A549 (cell line): ENCODE measurements at regions not wholly inside any gene's neighbourhood (a gene's known extent, or its start where the extent isn't known, plus 50 kb on each side); places are given as distances from the start of the nearest gene placed in this dataset.

Source experiments
- ATAC-seq, 2 experiments: fragments of 200-7000 bp in 1 of 2; fragments of >200 bp in 1 of 2; cut with Nextera tagmentation in 1 of 2; cut with Tn5 transposase in 1 of 2; 3 replicates each; pipeline versions ENCODE4 v1.8.0 to v1.9.1; 2018 to 2020; ENCODE audit warnings: mild to moderate bottlenecking in 1 of 2, moderate library complexity in 1 of 2
- CTCF ChIA-PET: fragments of 300-600 bp; sonication (Branson Sonifier 250); formaldehyde crosslinking; extraction: SDS; loops from one replicate; lab custom pipeline; 2021; ENCODE audit warnings: antibody characterized with exemption, inconsistent platforms; lab: Yijun Ruan, JAX
- POLR2A ChIA-PET: fragments of 350-600 bp; formaldehyde crosslinking; extraction: SDS; loops from one replicate; lab custom pipeline; 2021; ENCODE audit warnings: antibody characterized with exemption, inconsistent platforms; lab: Yijun Ruan, JAX
- DNase-seq, 2 experiments: peaks; one replicate each; pipeline versions ENCODE4 v3.0.0 to v3.0.0-alpha.2; 2011 to 2016; ENCODE audit warnings: low read depth in 1 of 2, low spot score in 1 of 2
- FAIRE-seq: peaks from 2 replicates; lab custom pipeline; 2011; peaks lifted over from hg19 to GRCh38; lab: Jason Lieb, UNC
- H3K27ac ChIP-seq, 2 experiments: fragments of >200 bp; sonication (Bioruptor Twin); formaldehyde crosslinking; 3 replicates each; pipeline ENCODE4 v1.5.1; 2016 to 2017
- H3K4me1 ChIP-seq: fragments of >200 bp; sonication (Bioruptor Twin); formaldehyde crosslinking; 3 replicates; pipeline ENCODE4 v1.6.1; 2016
- H3K4me2 ChIP-seq: fragments of >200 bp; sonication (Bioruptor Twin); formaldehyde crosslinking; 3 replicates; pipeline ENCODE4 v1.6.1; 2016
- H3K4me3 ChIP-seq: fragments of >200 bp; sonication (Bioruptor Twin); formaldehyde crosslinking; 3 replicates; pipeline ENCODE4 v1.5.1; 2016
- H3K9me3 ChIP-seq: fragments of >200 bp; sonication (Bioruptor Twin); formaldehyde crosslinking; 3 replicates; pipeline ENCODE4 v1.6.1; 2016
- CBX2 ChIP-seq: fragments of 200-600 bp; sonication (generic); IDR thresholded peaks from 2 replicates; pipeline ENCODE4 v1.6.1; 2016; ENCODE audit warnings: low read depth, mild to moderate bottlenecking, borderline replicate concordance
- CHD2 ChIP-seq: fragments of 150-350 bp; IDR thresholded peaks from 2 replicates; pipeline ENCODE4 v1.6.1; 2014; ENCODE audit warnings: low read length; ENCODE audit not compliant: partially characterized antibody
- CHD4 ChIP-seq: fragments of 200-600 bp; sonication (generic); IDR thresholded peaks from 2 replicates; pipeline ENCODE4 v1.6.1; 2016; ENCODE audit warnings: antibody characterized with exemption, mild to moderate bottlenecking, borderline replicate concordance
- HDAC2 ChIP-seq: fragments of 200-600 bp; sonication (generic); IDR thresholded peaks from 2 replicates; pipeline ENCODE4 v1.6.1; 2016
- HOXB13 ChIP-seq: fragments of 250-450 bp; sonication (Bioruptor Pico); IDR thresholded peaks from 2 replicates; pipeline ENCODE4 v1.5.0; 2020; ENCODE audit warnings: low read depth, mild to moderate bottlenecking, moderate library complexity
- KDM5A ChIP-seq: fragments of 200-600 bp; sonication (generic); IDR thresholded peaks from 2 replicates; pipeline ENCODE4 v1.6.1; 2016; ENCODE audit warnings: antibody characterized with exemption, mild to moderate bottlenecking
- MAFK ChIP-seq: fragments of 450-650 bp; IDR thresholded peaks from 2 replicates; pipeline ENCODE4 v1.6.1; 2014; ENCODE audit not compliant: partially characterized antibody
- PHF8 ChIP-seq: fragments of 200-600 bp; sonication (generic); IDR thresholded peaks from 2 replicates; pipeline ENCODE4 v1.6.1; 2016; ENCODE audit warnings: low read depth, mild to moderate bottlenecking, antibody characterized with exemption, moderate library complexity, borderline replicate concordance
- RCOR1 ChIP-seq: fragments of 150-350 bp; IDR thresholded peaks from 2 replicates; pipeline ENCODE4 v1.6.1; 2014; ENCODE audit warnings: antibody characterized with exemption, low read length, low read depth
- TP53 ChIP-seq: fragments of 250-450 bp; sonication (Bioruptor Pico); IDR thresholded peaks from 2 replicates; pipeline ENCODE4 v1.5.0; 2021; ENCODE audit warnings: mild to moderate bottlenecking, moderate library complexity
- ZC3H11A ChIP-seq: fragments of 450-650 bp; IDR thresholded peaks from 2 replicates; pipeline ENCODE4 v1.6.1; 2014; ENCODE audit warnings: antibody characterized with exemption, mild to moderate bottlenecking
- ZFP36 ChIP-seq: fragments of 450-650 bp; IDR thresholded peaks from 2 replicates; pipeline ENCODE4 v1.6.1; 2014; ENCODE audit warnings: borderline replicate concordance; ENCODE audit not compliant: partially characterized antibody
- ZSCAN20 ChIP-seq: fragments of 250-450 bp; sonication (Bioruptor Pico); IDR thresholded peaks from 2 replicates; pipeline ENCODE4 v1.8.0; 2022; ENCODE audit warnings: mild to moderate bottlenecking, moderate library complexity
- WGBS: methylation state at CpG from one replicate; pipeline ENCODE4 v1.1.6; 2017; ENCODE audit errors: missing lambda C conversion rate; 5-methylcytosine and 5-hydroxymethylcytosine counted together
- TF ChIP-seq, protein P1 (sequence below): fragments of 200-600 bp; sonication (generic); IDR thresholded peaks from 2 replicates; pipeline ENCODE4 v1.6.1; 2016; ENCODE audit warnings: antibody characterized with exemption, mild to moderate bottlenecking, moderate library complexity
- TF ChIP-seq, protein P2 (sequence below): IDR thresholded peaks from 2 replicates; pipeline ENCODE4 v1.6.1; 2012
- TF ChIP-seq, protein P3 (sequence below): fragments of 150-350 bp; IDR thresholded peaks from 2 replicates; pipeline ENCODE4 v1.6.1; 2014; ENCODE audit warnings: low read depth, mild to moderate bottlenecking, low read length
- TF ChIP-seq, protein P4 (sequence below): fragments of 250-450 bp; sonication (Bioruptor Pico); IDR thresholded peaks from 2 replicates; pipeline ENCODE4 v1.5.0; 2021; ENCODE audit warnings: mild to moderate bottlenecking, moderate library complexity, borderline replicate concordance

DNA sequence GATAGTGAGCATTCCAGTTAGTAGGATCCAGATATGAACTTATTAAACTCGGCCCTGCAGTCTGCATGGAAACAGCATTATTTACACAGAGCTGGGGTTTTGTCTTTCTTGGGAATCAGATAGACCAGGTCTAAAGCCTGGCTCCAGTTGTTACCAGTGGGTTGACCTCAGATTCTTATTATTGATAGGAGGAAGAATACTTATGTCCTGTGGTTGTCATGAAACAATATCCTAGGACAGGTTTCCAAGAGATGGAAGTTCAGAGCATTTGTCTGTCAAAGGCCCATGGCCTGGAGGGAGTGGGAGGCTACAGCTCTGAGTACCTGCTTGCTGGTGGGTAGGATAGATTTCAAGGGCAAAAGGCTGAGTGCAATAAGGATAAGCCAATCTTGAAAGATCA, 129.2 kb downstream of the BOD1 start:
- Histone ChIP-seq H3K9me3 (no peaks in the 10 kb centered on the region), H3K4me3 (no peak overlapping the region), H3K27ac (peak overlapping the region in 1 of 2 experiments; percentile 10; a peak in 1 of 6 replicates), H3K4me1 (no peaks in the 10 kb centered on the region)
- no peak for FAIRE-seq
- POLR2A ChIA-PET: no interaction called here
- CTCF ChIA-PET: interaction anchor here (1.3 kb wide), 1 partner anchor 44 kb away, joined by 3 read pairs; no protein-coding TSS in a partner anchor
- DNase-seq: no peak
- WGBS: 15% methylated on average over 1 of the region's 1 CpG
- no peak for ATAC-seq
- TF ChIP-seq, protein P1, sequence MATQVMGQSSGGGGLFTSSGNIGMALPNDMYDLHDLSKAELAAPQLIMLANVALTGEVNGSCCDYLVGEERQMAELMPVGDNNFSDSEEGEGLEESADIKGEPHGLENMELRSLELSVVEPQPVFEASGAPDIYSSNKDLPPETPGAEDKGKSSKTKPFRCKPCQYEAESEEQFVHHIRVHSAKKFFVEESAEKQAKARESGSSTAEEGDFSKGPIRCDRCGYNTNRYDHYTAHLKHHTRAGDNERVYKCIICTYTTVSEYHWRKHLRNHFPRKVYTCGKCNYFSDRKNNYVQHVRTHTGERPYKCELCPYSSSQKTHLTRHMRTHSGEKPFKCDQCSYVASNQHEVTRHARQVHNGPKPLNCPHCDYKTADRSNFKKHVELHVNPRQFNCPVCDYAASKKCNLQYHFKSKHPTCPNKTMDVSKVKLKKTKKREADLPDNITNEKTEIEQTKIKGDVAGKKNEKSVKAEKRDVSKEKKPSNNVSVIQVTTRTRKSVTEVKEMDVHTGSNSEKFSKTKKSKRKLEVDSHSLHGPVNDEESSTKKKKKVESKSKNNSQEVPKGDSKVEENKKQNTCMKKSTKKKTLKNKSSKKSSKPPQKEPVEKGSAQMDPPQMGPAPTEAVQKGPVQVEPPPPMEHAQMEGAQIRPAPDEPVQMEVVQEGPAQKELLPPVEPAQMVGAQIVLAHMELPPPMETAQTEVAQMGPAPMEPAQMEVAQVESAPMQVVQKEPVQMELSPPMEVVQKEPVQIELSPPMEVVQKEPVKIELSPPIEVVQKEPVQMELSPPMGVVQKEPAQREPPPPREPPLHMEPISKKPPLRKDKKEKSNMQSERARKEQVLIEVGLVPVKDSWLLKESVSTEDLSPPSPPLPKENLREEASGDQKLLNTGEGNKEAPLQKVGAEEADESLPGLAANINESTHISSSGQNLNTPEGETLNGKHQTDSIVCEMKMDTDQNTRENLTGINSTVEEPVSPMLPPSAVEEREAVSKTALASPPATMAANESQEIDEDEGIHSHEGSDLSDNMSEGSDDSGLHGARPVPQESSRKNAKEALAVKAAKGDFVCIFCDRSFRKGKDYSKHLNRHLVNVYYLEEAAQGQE: no peak
- TF ChIP-seq, protein P2, sequence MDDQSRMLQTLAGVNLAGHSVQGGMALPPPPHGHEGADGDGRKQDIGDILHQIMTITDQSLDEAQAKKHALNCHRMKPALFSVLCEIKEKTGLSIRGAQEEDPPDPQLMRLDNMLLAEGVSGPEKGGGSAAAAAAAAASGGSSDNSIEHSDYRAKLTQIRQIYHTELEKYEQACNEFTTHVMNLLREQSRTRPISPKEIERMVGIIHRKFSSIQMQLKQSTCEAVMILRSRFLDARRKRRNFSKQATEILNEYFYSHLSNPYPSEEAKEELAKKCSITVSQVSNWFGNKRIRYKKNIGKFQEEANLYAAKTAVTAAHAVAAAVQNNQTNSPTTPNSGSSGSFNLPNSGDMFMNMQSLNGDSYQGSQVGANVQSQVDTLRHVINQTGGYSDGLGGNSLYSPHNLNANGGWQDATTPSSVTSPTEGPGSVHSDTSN: no peak
- TF ChIP-seq, all 56 proteins: peak for 0
- H3K4me2 ChIP-seq: no peak overlapping the region

DNA sequence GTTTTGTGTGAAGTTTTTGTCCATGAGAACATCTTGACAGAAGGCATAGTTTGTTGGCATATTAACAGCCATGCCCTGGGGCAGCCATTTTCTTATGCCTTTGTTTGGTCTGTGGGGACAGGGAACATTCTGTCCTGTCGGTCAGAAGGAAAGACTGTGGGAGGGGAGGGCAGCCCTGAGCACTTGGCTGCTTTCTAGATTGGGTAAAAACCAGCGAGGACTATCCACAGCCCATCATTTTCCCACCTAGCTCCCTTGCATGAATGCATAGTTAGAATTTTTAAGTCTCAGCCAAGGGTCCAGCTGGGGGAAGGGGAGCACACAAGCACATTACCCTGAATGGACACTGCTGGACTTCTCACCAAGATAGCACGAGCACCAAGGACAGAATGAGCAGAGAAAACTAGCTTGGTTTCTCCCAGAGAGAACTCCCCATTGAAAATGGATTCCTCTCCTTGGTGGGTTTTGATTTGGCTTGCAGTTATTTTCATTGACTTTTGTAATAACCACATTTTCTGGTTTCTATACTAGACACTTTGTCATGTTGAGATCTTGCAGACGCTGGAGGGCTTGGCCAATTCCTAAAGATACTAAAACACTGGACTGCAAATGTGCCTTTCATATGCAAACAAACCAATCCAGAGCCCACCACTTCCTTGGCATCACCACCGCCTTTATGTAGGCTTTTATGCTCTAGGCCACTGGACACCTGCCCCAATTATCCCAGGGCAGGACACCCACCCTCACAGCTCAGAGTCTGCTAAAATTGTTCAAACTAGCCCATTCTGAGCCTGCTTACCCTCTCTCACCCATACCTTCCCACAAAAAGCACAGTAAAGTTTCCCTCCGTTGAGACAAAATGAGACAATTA, 129.9 kb downstream of the BOD1 start:
- DNase-seq (no peak), FAIRE-seq (no peak)
- no peaks in the 10 kb centered on the region for H3K9me3 ChIP-seq
- H3K4me1 ChIP-seq: no peaks in the 10 kb centered on the region
- 44% methylated on average over 6 of the region's 6 CpGs for WGBS
- CTCF ChIA-PET: interaction anchor here (0.6 to 1.3 kb wide), 2 partner anchors 45 to 61 kb away, joined by 3 read pairs; no protein-coding TSS in a partner anchor
- no peak overlapping the region for H3K4me3 ChIP-seq
- TF ChIP-seq ZSCAN20 (CRISPR knock-in tag) (no peak), TP53 (CRISPR knock-in tag) (no peak)
- TF ChIP-seq, protein P3, sequence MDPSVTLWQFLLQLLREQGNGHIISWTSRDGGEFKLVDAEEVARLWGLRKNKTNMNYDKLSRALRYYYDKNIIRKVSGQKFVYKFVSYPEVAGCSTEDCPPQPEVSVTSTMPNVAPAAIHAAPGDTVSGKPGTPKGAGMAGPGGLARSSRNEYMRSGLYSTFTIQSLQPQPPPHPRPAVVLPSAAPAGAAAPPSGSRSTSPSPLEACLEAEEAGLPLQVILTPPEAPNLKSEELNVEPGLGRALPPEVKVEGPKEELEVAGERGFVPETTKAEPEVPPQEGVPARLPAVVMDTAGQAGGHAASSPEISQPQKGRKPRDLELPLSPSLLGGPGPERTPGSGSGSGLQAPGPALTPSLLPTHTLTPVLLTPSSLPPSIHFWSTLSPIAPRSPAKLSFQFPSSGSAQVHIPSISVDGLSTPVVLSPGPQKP: no peak
- TF ChIP-seq, all 56 proteins: peak for 0
- no peak overlapping the region for H3K4me2 ChIP-seq
- H3K27ac ChIP-seq: peak overlapping the region in 1 of 2 experiments; percentile 39; a peak in 1 of 6 replicates
- POLR2A ChIA-PET: no interaction called here
- no peak for ATAC-seq

DNA sequence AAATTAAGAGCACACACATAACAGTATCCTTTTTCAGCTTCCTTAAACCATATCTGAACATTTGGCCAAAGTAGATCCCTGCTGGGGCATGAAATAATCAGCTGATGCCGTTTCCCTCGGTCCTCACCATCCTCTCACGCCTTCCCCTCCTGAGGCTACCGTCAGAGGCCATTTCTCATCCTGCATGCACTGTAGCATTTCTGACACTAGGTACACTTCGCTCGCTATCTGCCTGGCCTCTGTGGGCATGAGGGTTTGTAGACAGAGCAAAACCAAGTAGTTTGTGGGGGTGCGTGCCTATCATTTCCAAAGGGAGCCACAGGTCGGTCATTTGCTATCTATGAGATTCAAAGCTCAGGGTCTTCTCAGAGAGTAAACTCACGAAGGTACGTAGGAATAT, 131.9 kb downstream of the BOD1 start:
- POLR2A ChIA-PET: no interaction called here
- no peak for TF ChIP-seq MAFK
- no peak for TF ChIP-seq ZFP36
- TF ChIP-seq RCOR1: no peak
- TF ChIP-seq ZC3H11A: no peak
- no peak for TF ChIP-seq PHF8
- TF ChIP-seq, protein P1: no peak
- no peak for TF ChIP-seq HDAC2
- TF ChIP-seq KDM5A: no peak
- no peak for TF ChIP-seq CBX2
- no peak for TF ChIP-seq CHD4
- no peak for TF ChIP-seq HOXB13 (CRISPR knock-in tag)
- TF ChIP-seq, protein P4, sequence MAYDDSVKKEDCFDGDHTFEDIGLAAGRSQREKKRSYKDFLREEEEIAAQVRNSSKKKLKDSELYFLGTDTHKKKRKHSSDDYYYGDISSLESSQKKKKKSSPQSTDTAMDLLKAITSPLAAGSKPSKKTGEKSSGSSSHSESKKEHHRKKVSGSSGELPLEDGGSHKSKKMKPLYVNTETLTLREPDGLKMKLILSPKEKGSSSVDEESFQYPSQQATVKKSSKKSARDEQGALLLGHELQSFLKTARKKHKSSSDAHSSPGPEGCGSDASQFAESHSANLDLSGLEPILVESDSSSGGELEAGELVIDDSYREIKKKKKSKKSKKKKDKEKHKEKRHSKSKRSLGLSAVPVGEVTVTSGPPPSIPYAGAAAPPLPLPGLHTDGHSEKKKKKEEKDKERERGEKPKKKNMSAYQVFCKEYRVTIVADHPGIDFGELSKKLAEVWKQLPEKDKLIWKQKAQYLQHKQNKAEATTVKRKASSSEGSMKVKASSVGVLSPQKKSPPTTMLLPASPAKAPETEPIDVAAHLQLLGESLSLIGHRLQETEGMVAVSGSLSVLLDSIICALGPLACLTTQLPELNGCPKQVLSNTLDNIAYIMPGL: no peak
- TF ChIP-seq CHD2: no peak

More for the DNA sequence above, 131.9 kb downstream of the BOD1 start:
- Histone ChIP-seq H3K4me1 (no peaks in the 10 kb centered on the region), H3K4me2 (no peak overlapping the region), H3K4me3 (no peak overlapping the region), H3K27ac (no peak overlapping the region; a peak in 1 of 6 replicates), H3K9me3 (no peaks in the 10 kb centered on the region)
- DNase-seq (no peak), FAIRE-seq (no peak), ATAC-seq (no peak)
- WGBS: 88% methylated on average over 10 of the region's 10 CpGs
- CTCF ChIA-PET: interaction anchor here (0.9 to 2.0 kb wide), 2 partner anchors 9 to 11 kb away, joined by 3 to 7 read pairs; no protein-coding TSS in a partner anchor
